ENCODE measurements at regions not wholly inside any gene's neighbourhood (a gene's known extent, or its start where the extent isn't known, plus 50 kb on each side); places are given as distances from the start of the nearest gene placed in this dataset.

DNA sequence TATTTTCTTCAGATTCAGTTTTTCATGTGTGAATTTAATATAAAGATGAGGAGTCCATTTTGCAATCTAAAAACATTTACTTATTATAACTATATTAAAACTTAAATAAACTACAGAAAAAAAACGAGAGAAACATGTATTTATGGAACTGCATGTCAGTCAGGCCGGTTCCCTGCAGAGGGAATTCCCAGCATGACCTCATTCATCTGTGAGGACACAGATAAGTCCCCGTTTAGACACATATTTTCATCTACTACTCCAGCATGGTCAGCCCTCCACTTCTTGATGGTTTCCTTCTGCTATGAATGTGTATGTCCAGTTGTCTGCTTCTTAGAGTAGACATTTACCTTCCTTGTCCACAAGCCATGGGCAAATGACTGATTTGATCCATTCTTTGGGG is 339.1 kb downstream of the SEMA3D start:
- TF ChIP-seq, protein P1, sequence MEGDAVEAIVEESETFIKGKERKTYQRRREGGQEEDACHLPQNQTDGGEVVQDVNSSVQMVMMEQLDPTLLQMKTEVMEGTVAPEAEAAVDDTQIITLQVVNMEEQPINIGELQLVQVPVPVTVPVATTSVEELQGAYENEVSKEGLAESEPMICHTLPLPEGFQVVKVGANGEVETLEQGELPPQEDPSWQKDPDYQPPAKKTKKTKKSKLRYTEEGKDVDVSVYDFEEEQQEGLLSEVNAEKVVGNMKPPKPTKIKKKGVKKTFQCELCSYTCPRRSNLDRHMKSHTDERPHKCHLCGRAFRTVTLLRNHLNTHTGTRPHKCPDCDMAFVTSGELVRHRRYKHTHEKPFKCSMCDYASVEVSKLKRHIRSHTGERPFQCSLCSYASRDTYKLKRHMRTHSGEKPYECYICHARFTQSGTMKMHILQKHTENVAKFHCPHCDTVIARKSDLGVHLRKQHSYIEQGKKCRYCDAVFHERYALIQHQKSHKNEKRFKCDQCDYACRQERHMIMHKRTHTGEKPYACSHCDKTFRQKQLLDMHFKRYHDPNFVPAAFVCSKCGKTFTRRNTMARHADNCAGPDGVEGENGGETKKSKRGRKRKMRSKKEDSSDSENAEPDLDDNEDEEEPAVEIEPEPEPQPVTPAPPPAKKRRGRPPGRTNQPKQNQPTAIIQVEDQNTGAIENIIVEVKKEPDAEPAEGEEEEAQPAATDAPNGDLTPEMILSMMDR (IDR thresholded peaks at IDR 0.05 in 2 of 3, conservative IDR thresholded peaks at IDR 0.05 in 1 of 3; ENCODE audit: borderline replicate concordance in 1 of 3, insufficient read depth in 1 of 3, low read depth in 2 of 3, low read length in 2 of 3): no peak
- no peak for TF ChIP-seq EGR1 (IDR thresholded peaks at IDR 0.05; ENCODE audit: low read depth)
- no peak for TF ChIP-seq CEBPB (IDR thresholded peaks at IDR 0.05; ENCODE audit: low read depth)
- no peak for TF ChIP-seq YY1 (IDR thresholded peaks at IDR 0.05; ENCODE audit: extremely low read depth, insufficient replicate concordance, low read depth, low read length)
- TF ChIP-seq POLR2A (IDR thresholded peaks at IDR 0.05; ENCODE audit: borderline replicate concordance, extremely low read depth, insufficient read depth, insufficient read length): no peak
- TF ChIP-seq ZFX (IDR thresholded peaks at IDR 0.05): no peak
- no peak for TF ChIP-seq RAD21 (IDR thresholded peaks at IDR 0.05; ENCODE audit: low read depth)
- TF ChIP-seq POLR2AphosphoS5 (IDR thresholded peaks at IDR 0.05; ENCODE audit: low read depth, low read length): no peak

Data from HCT116 (cell line).